ENCODE measurements at regions not wholly inside any gene's neighbourhood (a gene's known extent, or its start where the extent isn't known, plus 50 kb on each side); places are given as distances from the start of the nearest gene placed in this dataset.

DNA sequence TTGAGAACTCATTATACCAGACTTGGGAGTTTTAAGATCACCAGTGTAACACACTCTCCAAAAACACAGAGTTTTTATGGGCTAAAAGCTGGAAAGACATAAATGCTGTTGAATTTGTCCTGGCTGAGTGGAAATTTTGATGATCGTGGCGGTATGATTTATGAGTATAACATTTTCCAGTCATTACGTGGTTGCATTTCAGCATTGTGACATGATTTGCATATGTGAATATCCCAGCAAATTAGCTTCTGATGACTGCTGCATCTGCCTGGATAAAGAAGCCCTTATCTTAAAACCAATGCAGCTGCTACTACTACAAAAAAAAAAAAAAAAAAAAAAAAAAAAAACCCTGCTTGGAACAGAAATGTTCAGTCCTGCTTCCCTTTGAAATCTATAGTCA, 850.9 kb downstream of the TFAP2A start:
- no peak for DNase-seq

DNA sequence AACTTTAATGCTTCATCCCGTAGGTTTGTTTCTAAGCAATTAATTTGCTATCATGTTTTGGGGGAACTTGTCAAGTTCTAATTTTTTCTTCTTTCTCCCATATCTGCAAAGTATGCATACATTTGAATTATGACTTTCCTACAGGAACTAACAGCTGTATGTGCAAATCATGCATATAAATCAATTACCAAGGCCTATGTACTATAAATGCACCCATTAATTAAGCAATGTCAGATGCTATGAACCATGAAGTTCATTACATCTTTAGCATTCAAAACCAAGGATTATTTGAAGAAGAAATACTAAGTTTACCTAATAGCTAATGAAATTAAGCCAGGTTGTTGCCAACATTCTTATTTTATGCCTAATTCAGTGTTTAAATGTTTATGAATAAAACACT, 851.3 kb downstream of the TFAP2A start:
- no peak for DNase-seq

DNA sequence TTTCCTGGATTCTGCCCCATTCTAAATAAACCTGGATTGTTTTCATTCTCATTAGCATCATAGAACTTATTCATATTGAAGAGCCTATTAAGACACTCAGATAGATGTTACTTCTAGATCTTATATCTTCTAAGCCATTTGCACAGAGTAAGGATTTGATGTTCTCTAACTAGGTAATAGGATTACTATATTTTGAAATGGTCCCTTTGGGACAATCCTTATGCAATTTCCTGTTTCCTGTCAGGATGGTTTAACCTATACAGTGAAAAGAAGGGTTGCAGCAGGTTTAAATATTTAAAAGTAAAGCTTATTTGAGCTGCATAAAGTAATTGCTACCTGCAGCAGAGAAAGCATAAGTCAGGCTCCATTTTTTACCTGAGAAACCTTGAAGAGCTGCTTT, 860.1 kb downstream of the TFAP2A start:
- DNase-seq, result no peak

DNA sequence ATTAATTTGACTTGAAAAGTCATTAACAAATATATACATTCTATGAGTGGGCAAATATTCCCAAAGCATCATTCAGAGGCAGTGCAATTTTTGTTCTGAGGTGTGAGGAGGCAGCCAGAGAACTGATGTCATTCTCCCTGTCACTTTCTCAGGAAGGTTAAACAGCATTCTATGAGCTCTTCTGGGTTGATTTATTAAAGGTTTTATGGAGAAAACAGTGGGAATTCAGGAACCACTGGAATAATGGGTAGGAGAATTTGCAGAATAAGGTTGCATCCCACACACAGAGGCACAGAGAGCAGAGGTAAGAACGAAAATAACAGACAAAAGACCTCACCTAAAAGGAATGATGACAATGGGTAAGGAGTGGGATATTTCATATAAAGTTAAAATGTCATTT, 860.6 kb downstream of the TFAP2A start:
- no peak for DNase-seq

DNA sequence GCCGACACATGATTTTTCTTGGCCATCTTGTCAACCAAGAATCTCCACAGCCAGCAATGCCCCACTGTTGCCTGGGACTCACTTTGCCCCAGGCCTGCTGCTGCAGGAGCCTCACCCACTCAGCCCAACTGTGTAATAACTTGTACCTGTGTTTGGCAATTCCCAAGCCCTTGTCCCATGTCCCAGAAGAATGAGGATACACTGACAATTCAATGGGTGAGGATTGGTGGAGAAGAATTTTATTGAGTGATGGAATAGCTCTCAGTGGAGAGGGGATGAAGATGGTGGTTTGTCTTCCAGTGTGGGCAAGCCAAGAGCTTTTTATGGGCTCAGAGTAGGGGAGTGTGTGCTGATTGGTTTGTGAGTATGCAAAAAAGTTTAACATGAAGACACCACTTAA, 861.9 kb downstream of the TFAP2A start:
- no peak for DNase-seq

DNA sequence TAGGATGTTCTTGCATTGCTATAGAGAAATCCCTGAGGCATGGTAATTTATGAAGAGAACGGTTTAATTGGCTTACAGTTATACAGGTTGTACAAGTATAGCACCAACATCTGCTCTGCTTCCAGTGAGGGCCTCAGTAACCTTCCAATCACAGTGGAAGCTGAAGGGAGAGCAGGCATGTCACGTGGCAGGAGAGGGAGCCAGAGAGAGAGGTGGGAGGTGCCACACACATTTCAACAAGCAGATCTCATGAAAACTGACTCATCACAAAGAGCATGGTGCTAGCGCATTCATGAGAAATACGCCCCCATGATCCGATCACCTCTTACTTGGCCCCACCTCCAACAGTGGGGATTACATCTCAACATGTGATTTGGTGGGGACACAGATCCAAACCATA, 871.2 kb downstream of the TFAP2A start:
- DNase-seq, result no peak

DNA sequence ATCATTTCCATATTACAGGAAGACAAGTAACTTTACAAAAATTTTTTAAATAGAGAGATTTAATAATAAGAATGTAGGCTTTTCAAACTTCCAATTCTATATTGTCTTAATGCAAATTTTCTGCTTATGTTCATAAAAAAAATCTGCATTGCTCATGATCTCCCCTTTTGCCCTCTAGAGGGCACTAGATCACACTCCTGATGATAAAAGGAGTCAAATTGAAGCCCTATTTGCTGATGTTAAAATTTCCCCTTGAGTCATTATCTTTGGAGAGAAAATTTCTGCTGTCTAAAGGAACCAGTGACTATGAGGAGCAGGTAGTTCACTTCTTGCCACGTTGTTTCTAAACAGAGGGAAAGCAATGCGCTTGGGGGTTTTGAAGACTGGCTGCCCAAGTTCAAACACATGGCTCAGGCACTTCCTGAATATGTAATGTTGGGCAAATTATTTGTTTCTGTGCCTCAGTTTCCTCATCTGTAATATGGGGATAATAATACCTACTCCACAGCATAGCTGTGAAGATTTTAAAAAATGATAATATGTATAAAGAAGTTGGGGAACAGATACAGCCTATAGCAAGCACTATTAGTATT, 874.2 kb downstream of the TFAP2A start:
- DNase-seq, result no peak

DNA sequence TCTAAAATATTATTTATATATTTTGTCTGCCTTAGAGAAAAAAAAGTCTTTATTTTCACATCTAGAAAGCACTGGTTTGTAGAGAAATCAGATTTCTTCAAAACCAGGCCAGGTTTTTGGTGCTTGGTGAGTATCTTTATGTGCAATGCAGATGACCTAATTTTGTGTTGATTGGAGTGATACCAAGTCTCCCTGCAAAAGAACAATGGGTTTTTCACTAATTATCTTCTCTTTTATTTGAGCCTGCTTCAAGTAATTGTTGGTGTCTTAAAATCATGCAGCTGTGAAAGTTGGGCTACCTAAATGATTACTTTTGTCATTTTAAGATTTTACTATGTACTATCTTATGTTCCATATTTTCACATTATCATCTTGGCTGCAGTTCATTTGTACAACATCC, 874.7 kb downstream of the TFAP2A start:
- DNase-seq, result no peak

DNA sequence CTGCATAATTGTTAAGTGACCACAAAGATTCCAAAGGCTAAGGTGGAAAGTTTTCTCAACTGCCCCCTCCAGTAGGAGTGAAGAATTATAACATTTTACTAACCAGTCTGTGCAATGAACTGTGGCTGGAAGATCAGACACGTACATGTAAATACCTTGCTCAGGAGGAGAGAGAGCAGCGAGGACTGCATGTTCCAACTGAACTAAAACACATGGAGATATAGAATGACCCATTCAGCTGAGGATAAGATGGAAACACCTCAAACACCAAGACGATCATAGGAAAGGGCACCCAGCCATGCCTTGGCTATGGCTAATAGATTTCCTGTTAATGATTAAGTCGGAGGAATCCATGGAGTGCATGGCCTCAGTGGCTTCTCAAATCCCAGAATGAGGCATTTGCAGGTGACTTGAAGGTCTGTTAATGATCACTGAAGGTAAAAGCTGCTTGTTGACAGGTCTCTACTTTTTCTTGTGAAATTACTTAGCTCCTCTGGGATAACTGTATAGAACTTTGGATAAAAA, 875.6 kb downstream of the TFAP2A start:
- no peak for DNase-seq

DNA sequence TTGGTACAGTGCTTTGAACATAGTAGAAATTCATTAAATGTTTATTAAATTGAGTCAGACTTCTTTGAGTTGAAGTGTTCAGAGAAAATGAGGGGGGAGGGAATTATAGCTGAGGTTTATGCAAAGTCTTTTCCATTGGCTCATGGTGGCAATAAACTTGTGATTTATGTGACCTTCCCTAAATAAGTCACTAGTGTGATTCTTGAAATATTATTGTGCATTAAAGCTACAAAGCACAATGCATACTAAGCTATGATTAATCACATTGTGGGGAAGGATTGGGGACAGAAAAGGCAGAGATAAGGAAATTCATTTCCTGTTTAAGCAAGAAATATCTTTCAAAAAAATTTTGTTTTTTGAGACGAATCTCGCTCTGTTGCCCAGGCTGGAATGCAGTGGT, 877.5 kb downstream of the TFAP2A start:
- no peak for DNase-seq

DNA sequence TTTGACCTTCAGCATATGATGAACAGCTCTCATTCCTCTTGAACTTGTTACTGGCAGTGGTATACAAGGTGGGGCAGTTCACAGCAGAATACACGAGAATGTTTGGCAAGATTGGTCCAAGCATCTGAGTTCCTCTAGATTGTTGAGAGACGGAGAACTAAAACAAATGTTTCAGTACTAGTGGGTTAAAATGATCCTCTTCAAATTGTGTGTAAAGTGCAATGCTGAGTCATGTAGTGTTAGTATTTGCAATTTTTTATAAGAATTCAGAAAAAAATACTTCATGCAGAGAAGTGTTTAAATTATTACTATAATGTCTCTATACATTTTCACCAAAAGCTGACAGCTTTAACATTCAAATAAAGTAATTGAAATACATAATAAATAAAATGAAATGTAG, 879.8 kb downstream of the TFAP2A start:
- DNase-seq, result no peak

DNA sequence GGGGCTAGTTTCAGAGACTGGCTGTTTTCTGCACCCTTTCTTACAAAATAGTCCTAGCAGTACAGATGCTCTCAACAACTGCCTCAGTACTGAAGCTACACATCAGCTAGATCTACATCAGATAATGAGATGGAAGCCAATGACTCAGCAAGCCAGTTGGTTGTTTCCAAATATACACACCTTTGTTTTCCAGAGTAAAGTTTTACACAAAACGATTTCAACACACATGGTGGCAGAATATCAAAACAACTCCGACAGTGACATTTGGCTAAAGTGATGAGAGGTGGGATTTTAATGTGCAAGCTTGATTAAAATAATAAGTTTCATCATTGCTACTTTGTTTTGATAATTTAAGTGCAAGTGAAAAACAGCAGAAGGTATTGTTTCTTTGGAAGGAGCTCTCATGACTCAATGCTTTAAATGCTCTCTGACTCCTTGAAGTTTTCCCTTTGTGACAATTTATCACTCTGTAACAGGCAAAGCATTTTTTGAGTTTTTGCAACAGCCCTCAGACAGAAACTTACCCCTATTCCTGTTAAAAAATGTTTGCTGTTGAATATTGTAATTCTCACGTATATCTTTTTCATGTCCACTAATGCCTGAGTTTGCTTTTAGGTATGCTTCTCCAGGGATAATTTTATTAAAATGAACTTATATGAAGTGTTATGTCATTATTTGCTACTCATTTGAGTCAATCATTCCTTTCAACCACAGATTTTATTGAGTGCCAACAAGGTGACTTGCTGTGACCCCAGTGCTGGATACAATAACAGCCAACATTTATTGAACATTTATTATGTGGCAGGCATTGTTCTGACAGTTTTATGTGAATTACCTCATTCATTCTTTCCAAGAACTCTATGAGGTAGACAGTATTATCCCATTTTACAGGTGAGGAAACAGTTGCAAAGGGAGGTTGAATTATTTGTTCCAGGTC, 882.0 kb downstream of the TFAP2A start:
- DNase-seq, result no peak

DNA sequence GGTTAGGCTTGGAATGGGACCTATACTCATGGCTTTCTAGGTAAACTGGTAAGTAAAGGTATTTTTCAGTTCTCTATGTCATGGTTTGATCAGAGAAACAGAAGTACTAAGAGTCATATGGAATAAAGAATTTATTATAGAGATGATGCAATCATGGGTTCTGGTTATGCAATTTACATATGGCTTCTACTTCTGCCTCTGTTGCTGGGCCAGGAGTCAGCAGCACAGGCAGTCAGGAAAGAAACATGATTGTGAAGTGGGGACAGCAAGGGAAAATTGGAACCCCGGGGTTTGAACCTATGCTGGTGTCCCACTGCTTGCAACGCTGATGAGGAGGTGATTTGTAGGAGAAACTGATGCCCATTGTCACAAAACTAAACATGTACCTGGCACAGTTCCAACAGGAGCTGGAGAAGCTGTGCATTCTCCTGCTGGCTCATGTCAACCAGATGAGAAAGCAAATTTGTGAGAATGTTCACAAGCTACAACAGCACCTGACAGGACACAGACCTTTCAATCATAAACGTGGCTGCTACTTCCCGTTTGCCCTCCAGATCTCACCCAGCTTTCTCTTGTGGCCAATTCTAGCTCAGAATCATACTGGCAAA, 887.1 kb downstream of the TFAP2A start:
- no peak for DNase-seq

DNA sequence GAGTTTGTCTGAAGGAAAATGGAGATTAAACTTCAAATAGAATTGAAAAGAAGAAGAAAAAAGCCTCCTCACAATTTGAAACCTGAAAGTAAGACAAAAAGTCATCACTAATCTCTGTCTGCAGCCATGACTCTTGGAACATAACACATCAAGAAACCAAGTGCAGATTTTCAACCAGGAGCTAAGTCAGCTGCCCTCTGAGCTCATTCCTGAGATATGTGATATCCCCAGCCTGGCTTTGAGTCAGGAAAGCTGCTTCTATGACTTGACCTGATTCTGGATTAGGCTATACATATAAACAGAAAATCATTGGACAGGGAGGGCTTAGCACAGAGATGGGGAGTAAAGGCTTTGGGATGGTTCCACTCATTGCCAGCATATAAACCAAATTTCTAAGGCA, 891.4 kb downstream of the TFAP2A start:
- DNase-seq, result no peak

DNA sequence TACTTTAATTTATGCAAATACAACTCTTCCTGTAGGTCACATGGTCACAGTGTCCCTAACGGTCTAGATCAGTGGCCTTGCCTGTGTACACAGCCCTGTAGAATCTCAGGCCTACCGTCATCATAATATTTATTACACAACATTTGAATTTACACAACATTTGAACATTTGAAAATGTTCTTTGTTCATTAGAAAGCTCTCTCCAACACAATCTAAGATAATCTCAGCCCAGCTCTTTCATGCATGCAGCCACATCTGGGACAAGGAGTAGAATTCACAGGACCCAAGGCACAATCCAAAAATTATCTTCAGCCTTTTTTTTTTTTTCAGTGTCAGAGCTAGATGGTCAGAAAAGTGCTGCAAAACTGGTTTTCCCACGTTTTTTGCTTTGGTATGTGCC, 892.8 kb downstream of the TFAP2A start:
- no peak for DNase-seq

DNA sequence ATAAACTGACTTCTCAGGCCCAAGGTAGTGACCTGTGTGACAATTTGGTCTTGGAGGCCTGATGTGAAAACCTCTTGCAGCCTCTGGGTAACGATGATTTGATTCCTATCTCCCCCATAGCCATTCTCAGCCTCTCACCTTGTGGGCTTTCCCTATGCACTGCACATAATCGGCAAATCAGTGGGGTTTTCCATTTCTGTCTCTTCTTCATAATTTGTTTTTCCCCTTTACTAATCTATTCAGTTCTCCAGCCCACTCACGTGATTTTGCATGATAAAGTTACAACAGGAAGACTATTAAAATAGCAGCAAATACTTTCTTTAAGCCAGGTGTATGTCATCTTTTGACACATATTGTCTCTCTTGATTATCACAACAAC, 893.7 kb downstream of the TFAP2A start:
- no peak for DNase-seq

DNA sequence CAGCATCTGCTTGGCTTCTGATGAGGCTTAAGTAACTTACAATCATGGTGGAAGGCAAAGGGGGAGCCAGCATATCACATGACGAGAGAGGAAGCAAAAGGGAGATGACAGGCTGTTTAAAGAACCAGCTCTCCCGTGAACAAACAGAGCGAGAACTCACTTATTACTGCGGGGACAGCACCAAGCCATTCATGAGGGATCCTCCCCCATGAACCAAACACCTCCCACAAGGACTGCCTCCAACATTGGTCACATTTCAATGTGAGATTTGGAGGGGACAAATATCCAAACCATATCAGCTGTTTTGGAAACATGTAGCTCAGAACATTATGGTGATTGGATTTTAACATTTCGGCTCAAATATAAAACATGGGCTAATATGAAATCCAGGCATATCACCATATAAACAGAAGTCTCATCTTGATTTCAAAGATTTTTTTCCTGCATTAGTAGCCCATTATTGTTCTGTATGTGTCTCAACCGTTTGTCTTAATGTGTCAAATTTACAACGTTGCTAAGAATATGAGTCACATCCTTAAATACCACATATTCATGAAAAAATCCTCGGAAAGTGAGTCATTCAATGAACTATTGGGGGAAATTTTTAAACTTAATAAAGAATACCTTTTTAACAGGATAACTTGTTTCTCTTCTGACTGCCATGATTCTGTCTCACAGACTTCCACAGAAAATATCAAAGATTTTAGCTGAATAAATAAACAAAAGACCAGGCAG, 894.3 kb downstream of the TFAP2A start:
- DNase-seq, result no peak

DNA sequence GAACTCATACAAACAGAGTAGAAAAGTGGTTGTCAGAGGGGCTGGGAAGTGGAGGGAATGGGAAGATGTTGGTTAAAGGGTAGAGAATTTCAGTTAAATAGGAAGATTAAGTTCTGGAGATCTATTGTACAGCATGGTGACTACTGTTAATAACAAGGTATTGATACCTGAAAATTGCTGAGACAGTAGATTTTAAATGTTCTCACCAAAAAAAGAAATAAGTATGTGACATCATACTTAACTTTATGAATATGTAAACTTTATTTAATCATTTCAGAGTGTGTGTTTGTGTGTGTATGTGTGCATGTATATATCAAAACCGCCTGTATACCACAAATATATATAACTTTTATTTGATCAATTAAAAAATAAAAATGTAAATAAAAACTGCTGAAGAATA, 896.4 kb downstream of the TFAP2A start:
- no peak for DNase-seq

DNA sequence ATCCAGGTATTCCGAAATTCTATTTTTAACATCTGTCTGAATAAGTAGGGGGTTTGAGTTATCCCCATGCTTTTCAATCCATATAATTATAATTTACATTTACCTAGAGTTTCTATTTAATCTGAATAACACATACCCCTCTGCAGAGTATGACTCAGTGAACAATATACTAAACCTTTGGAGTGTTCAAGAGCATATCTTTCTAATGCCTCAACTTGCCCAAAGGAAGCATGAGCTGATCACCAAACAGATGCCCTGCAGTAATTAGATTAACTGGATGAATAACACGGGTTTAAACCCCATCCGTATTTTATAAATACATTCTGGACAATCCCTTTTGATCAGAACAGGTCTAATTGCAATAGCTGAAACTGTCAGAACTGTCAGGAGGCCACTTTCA, 897.1 kb downstream of the TFAP2A start:
- no peak for DNase-seq

DNA sequence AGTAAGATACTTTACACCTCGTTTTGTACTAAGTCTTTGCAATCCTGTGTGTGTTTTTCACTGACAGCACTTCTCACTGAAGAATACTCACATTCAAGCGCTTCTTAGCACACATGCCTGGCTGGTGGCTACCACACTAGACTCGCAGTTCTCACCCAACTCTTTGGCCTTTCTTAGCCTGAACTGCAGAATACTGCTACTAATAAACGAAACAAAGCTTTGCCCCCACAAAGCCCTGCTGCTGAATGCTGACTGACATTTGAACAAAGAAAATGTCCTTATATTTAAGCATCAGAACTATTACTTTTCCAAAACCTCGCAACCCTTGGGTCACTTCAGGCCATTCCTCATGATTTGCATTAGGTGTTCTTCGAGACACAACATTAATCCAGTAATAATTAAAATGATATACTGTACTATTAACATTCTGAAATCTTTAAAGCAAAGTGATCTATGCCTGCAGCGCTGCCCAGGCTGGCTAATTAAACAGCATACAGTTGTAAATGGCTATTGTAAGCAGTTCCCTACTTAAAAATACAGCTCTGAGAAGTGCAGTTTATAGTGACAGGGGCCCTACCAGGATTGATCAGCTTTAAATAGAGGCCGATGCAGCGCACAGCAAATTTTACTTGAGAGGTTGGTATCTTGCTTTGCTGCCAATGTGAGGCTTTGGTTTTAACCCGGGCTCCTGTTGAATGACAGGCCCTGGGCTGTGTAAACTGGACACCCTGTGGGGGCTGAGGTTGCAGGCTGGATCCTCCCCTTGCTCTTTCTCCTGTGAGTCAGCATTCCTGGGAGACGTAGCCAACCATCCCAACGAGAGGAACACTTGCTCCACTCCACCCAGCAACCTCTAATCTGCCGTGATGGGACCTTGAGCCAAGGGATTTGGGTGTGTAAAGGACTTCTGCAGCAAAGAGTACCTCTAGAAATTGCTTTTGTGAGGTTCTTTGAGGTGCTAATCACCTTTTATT, 899.0 kb downstream of the TFAP2A start:
- no peak for DNase-seq

DNA sequence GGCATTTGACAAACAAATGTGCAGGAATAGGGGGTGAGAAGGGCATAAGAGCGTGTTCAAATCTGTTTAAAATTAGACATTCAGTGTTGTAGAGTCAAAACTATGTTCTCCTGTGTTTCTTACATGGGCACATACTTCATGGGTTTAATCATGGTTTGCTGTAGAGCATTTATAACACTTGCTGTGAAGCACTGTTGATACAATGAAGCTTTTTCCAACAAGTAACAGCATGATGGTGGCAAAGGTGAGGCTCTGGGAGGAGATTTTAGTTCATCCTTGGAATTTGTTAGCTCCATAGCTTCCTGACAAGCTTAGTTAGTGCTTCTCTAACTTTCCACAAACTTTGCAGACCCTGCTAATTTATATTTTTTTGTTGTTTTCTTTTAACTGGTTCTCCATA, 900.7 kb downstream of the TFAP2A start:
- no peak for DNase-seq

DNA sequence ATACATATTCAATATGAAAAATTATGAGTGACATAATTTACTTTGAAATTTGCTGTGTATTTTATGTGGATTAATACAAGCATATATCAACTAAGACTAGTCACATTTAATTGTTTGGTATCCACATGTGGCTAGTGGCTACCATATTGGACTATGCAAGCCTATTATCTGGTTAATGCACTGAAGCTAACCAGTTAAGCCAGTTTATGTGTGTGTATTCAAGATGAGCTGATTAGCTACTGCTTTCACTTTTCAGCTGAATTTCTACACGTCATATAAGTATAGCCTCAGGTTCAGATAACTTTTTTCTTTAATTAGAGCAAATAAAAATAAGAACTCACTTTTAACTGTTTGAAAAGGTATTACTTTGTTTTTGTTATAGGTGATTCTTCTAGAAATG, 903.7 kb downstream of the TFAP2A start:
- DNase-seq, result no peak
